ENCODE measurements at regions not wholly inside any gene's neighbourhood (a gene's known extent, or its start where the extent isn't known, plus 50 kb on each side); places are given as distances from the start of the nearest gene placed in this dataset.

- DNase-seq = no peak
Measured at GRCh38 chr13:99819967-99820366, 151.6 kb downstream of the ZIC5 start.

- no peak for DNase-seq
Measured at GRCh38 chr13:99816321-99816720, 155.2 kb downstream of the ZIC5 start.

- DNase-seq = no peak
Measured at GRCh38 chr13:99813336-99814095, 158.1 kb downstream of the ZIC5 start.

- DNase-seq = no peak
Measured at GRCh38 chr13:99812625-99813024, 158.9 kb downstream of the ZIC5 start.

- no peak for DNase-seq
Measured at GRCh38 chr13:99811067-99811700, 160.4 kb downstream of the ZIC5 start.

GRCh38 chr13:99809926-99810325 is 161.6 kb downstream of the ZIC5 start:
- no peak for DNase-seq

GRCh38 chr13:99809496-99809895 is 162.1 kb downstream of the ZIC5 start:
- DNase-seq = no peak

- no peak for DNase-seq
Measured at GRCh38 chr13:99808786-99809185, 162.8 kb downstream of the ZIC5 start.

- DNase-seq = no peak
Measured at GRCh38 chr13:99806671-99807070, 164.9 kb downstream of the ZIC5 start.

- DNase-seq = no peak
Measured at GRCh38 chr13:99805361-99805760, 166.2 kb downstream of the ZIC5 start.

GRCh38 chr13:99803141-99803540 is 168.4 kb downstream of the ZIC5 start:
- no peak for DNase-seq

- no peak for DNase-seq
Measured at GRCh38 chr13:99802416-99802815, 169.2 kb downstream of the ZIC5 start.

- no peak for DNase-seq
Measured at GRCh38 chr13:99800951-99801350, 170.6 kb downstream of the ZIC5 start.

GRCh38 chr13:99800011-99800410 is 171.6 kb downstream of the ZIC5 start:
- no peak for DNase-seq

GRCh38 chr13:99798756-99799155 is 172.8 kb downstream of the ZIC5 start:
- no peak for DNase-seq

- no peak for DNase-seq
Measured at GRCh38 chr13:99797691-99798090, 173.9 kb downstream of the ZIC5 start.

GRCh38 chr13:99796175-99796819 is 175.3 kb downstream of the ZIC5 start:
- DNase-seq = no peak

- peak; percentile 60 for DNase-seq
Measured at GRCh38 chr13:99792079-99792921, 179.3 kb downstream of the ZIC5 start.

- DNase-seq = no peak
Measured at GRCh38 chr13:99782669-99783068, 188.9 kb downstream of the ZIC5 start.

- DNase-seq = no peak
Measured at GRCh38 chr13:99778500-99778899, 193.1 kb downstream of the ZIC5 start.

- no peak for DNase-seq
Measured at GRCh38 chr13:99777873-99778272, 193.7 kb downstream of the ZIC5 start.

GRCh38 chr13:99774644-99775043 is 196.9 kb downstream of the ZIC5 start:
- no peak for DNase-seq

- DNase-seq = no peak
Measured at GRCh38 chr13:99768986-99769385, 202.6 kb downstream of the ZIC5 start.

All from SHP77 treated with DMSO at 0.1 percent for 48 hours (cell line).